ENCODE measurements at regions not wholly inside any gene's neighbourhood (a gene's known extent, or its start where the extent isn't known, plus 50 kb on each side); places are given as distances from the start of the nearest gene placed in this dataset.
"Not testable (repeated sequence)": the region's sequence is repeated elsewhere in the genome, so short reads cannot be mapped to it uniquely, and the experiment has no call there.

- DNase-seq = no peak
- Histone ChIP-seq H3K4me3 (ENCODE audit: insufficient read depth, low read depth, low read length, poor library complexity, severe bottlenecking) (peak overlapping the region; percentile 61), H3K9me3 (ENCODE audit: control insufficient read depth, low read length) (no peaks in the 10 kb centered on the region)
These were observed 50.6 kb upstream of the RNF182 start for GRCh38 chr6:13874191-13874549.

GRCh38 chr6:13873288-13874190 is 51.2 kb upstream of the RNF182 start:
- no peak overlapping the region for H3K27ac ChIP-seq (ENCODE audit: insufficient read depth, low read length, poor library complexity, severe bottlenecking)
- peak; percentile 31 to 45 (median 40) for DNase-seq

More at GRCh38 chr6:13874191-13874549, 50.6 kb upstream of the RNF182 start:
- no peaks in the 10 kb centered on the region for H3K36me3 ChIP-seq (ENCODE audit: control insufficient read depth, insufficient read depth, low read length)
- no peaks in the 10 kb centered on the region for H3K27me3 ChIP-seq (replicated peaks; ENCODE audit: control insufficient read depth, insufficient read depth, low read length, poor library complexity, severe bottlenecking)
- H3K27ac ChIP-seq (ENCODE audit: insufficient read depth, low read length, poor library complexity, severe bottlenecking) = no peak overlapping the region
- H3K4me1 ChIP-seq (ENCODE audit: control insufficient read depth, insufficient read depth, low read length, poor library complexity, severe bottlenecking) = peaks cover 7% of the 10 kb centered on the region

GRCh38 chr6:13872681-13873080 is 52.1 kb upstream of the RNF182 start:
- Histone ChIP-seq H3K4me3 (ENCODE audit: insufficient read depth, low read depth, low read length, poor library complexity, severe bottlenecking) (no peak overlapping the region), H3K27ac (ENCODE audit: insufficient read depth, low read length, poor library complexity, severe bottlenecking) (no peak overlapping the region)

More at GRCh38 chr6:13873288-13874190, 51.2 kb upstream of the RNF182 start:
- Histone ChIP-seq H3K36me3 (ENCODE audit: control insufficient read depth, insufficient read depth, low read length) (no peaks in the 10 kb centered on the region), H3K9me3 (ENCODE audit: control insufficient read depth, low read length) (no peaks in the 10 kb centered on the region), H3K4me3 (ENCODE audit: insufficient read depth, low read depth, low read length, poor library complexity, severe bottlenecking) (peak overlapping the region; percentile 61), H3K27me3 (replicated peaks; ENCODE audit: control insufficient read depth, insufficient read depth, low read length, poor library complexity, severe bottlenecking) (no peaks in the 10 kb centered on the region), H3K4me1 (ENCODE audit: control insufficient read depth, insufficient read depth, low read length, poor library complexity, severe bottlenecking) (peaks cover 7% of the 10 kb centered on the region)

GRCh38 chr6:13872006-13872405 is 52.7 kb upstream of the RNF182 start:
- H3K27me3 ChIP-seq (replicated peaks; ENCODE audit: control insufficient read depth, insufficient read depth, low read length, poor library complexity, severe bottlenecking); H3K27ac ChIP-seq (ENCODE audit: insufficient read depth, low read length, poor library complexity, severe bottlenecking); DNase-seq; H3K4me1 ChIP-seq (ENCODE audit: control insufficient read depth, insufficient read depth, low read length, poor library complexity, severe bottlenecking); H3K9me3 ChIP-seq (ENCODE audit: control insufficient read depth, low read length); H3K4me3 ChIP-seq (ENCODE audit: insufficient read depth, low read depth, low read length, poor library complexity, severe bottlenecking); H3K36me3 ChIP-seq (ENCODE audit: control insufficient read depth, insufficient read depth, low read length): not testable (repeated sequence)

More at GRCh38 chr6:13872681-13873080, 52.1 kb upstream of the RNF182 start:
- no peak for DNase-seq
- Histone ChIP-seq H3K9me3 (ENCODE audit: control insufficient read depth, low read length) (no peaks in the 10 kb centered on the region), H3K36me3 (ENCODE audit: control insufficient read depth, insufficient read depth, low read length) (no peaks in the 10 kb centered on the region), H3K4me1 (ENCODE audit: control insufficient read depth, insufficient read depth, low read length, poor library complexity, severe bottlenecking) (peaks cover 7% of the 10 kb centered on the region), H3K27me3 (replicated peaks; ENCODE audit: control insufficient read depth, insufficient read depth, low read length, poor library complexity, severe bottlenecking) (no peaks in the 10 kb centered on the region)

- H3K4me1 ChIP-seq (ENCODE audit: control insufficient read depth, insufficient read depth, low read length, poor library complexity, severe bottlenecking) = peaks cover 7% of the 10 kb centered on the region
- H3K4me3 ChIP-seq (ENCODE audit: insufficient read depth, low read depth, low read length, poor library complexity, severe bottlenecking) = no peak overlapping the region
- H3K27me3 ChIP-seq (replicated peaks; ENCODE audit: control insufficient read depth, insufficient read depth, low read length, poor library complexity, severe bottlenecking) = no peaks in the 10 kb centered on the region
- H3K36me3 ChIP-seq (ENCODE audit: control insufficient read depth, insufficient read depth, low read length) = no peaks in the 10 kb centered on the region
- no peak overlapping the region for H3K27ac ChIP-seq (ENCODE audit: insufficient read depth, low read length, poor library complexity, severe bottlenecking)
- no peaks in the 10 kb centered on the region for H3K9me3 ChIP-seq (ENCODE audit: control insufficient read depth, low read length)
- no peak for DNase-seq
These were observed 54.4 kb upstream of the RNF182 start for GRCh38 chr6:13870214-13870830.

GRCh38 chr6:13868236-13868635 is 53.9 kb upstream of the MCUR1 start:
- Histone ChIP-seq H3K36me3 (ENCODE audit: control insufficient read depth, insufficient read depth, low read length) (no peaks in the 10 kb centered on the region), H3K27me3 (replicated peaks; ENCODE audit: control insufficient read depth, insufficient read depth, low read length, poor library complexity, severe bottlenecking) (no peaks in the 10 kb centered on the region), H3K4me3 (ENCODE audit: insufficient read depth, low read depth, low read length, poor library complexity, severe bottlenecking) (no peak overlapping the region), H3K9me3 (ENCODE audit: control insufficient read depth, low read length) (no peaks in the 10 kb centered on the region), H3K4me1 (ENCODE audit: control insufficient read depth, insufficient read depth, low read length, poor library complexity, severe bottlenecking) (no peaks in the 10 kb centered on the region), H3K27ac (ENCODE audit: insufficient read depth, low read length, poor library complexity, severe bottlenecking) (no peak overlapping the region)
- no peak for DNase-seq

- Histone ChIP-seq H3K4me1 (ENCODE audit: control insufficient read depth, insufficient read depth, low read length, poor library complexity, severe bottlenecking) (no peaks in the 10 kb centered on the region), H3K27ac (ENCODE audit: insufficient read depth, low read length, poor library complexity, severe bottlenecking) (no peak overlapping the region), H3K9me3 (ENCODE audit: control insufficient read depth, low read length) (no peaks in the 10 kb centered on the region), H3K27me3 (replicated peaks; ENCODE audit: control insufficient read depth, insufficient read depth, low read length, poor library complexity, severe bottlenecking) (peaks cover 8% of the 10 kb centered on the region), H3K36me3 (ENCODE audit: control insufficient read depth, insufficient read depth, low read length) (no peaks in the 10 kb centered on the region), H3K4me3 (ENCODE audit: insufficient read depth, low read depth, low read length, poor library complexity, severe bottlenecking) (no peak overlapping the region)
- DNase-seq = no peak
These were observed 51.9 kb upstream of the MCUR1 start for GRCh38 chr6:13866301-13866700.

- Histone ChIP-seq H3K27ac (ENCODE audit: insufficient read depth, low read length, poor library complexity, severe bottlenecking) (no peak overlapping the region), H3K4me1 (ENCODE audit: control insufficient read depth, insufficient read depth, low read length, poor library complexity, severe bottlenecking) (peaks cover 2% of the 10 kb centered on the region), H3K9me3 (ENCODE audit: control insufficient read depth, low read length) (no peaks in the 10 kb centered on the region), H3K36me3 (ENCODE audit: control insufficient read depth, insufficient read depth, low read length) (no peaks in the 10 kb centered on the region), H3K4me3 (ENCODE audit: insufficient read depth, low read depth, low read length, poor library complexity, severe bottlenecking) (no peak overlapping the region), H3K27me3 (replicated peaks; ENCODE audit: control insufficient read depth, insufficient read depth, low read length, poor library complexity, severe bottlenecking) (peaks cover 8% of the 10 kb centered on the region)
- no peak for DNase-seq
These were observed 50.8 kb upstream of the MCUR1 start for GRCh38 chr6:13865141-13865540.

- not testable (repeated sequence) for H3K4me1 ChIP-seq (ENCODE audit: control insufficient read depth, insufficient read depth, low read length, poor library complexity, severe bottlenecking); H3K27ac ChIP-seq (ENCODE audit: insufficient read depth, low read length, poor library complexity, severe bottlenecking); H3K4me3 ChIP-seq (ENCODE audit: insufficient read depth, low read depth, low read length, poor library complexity, severe bottlenecking); DNase-seq; H3K9me3 ChIP-seq (ENCODE audit: control insufficient read depth, low read length); H3K36me3 ChIP-seq (ENCODE audit: control insufficient read depth, insufficient read depth, low read length); H3K27me3 ChIP-seq (replicated peaks; ENCODE audit: control insufficient read depth, insufficient read depth, low read length, poor library complexity, severe bottlenecking)
These were observed 50.3 kb upstream of the MCUR1 start for GRCh38 chr6:13864669-13865068.

Data from effector memory CD4-positive, alpha-beta T cell (primary cell).